T-helper 1 cell treated with Interleukin-12 subunit alpha and Interleukin-12 subunit beta and Interleukin-4 antibody, amounts not matched to agents 30 μg/mL and 1 μg/mL, for 36 hours (primary cell): ENCODE measurements at regions not wholly inside any gene's neighbourhood (a gene's known extent, or its start where the extent isn't known, plus 50 kb on each side); places are given as distances from the start of the nearest gene placed in this dataset.

ENCODE experiments used
- H3K27ac Mint-ChIP-seq: one replicate; pipeline ENCODE4 v1.8.0; 2021; ENCODE audit warnings: mild to moderate bottlenecking, mixed read lengths
- H3K27me3 Mint-ChIP-seq: one replicate; pipeline ENCODE4 v1.8.0; 2021; ENCODE audit warnings: low read depth, mixed read lengths
- H3K36me3 Mint-ChIP-seq: one replicate; pipeline ENCODE4 v1.8.0; 2021; ENCODE audit warnings: low read depth, mixed read lengths
- H3K4me1 Mint-ChIP-seq: one replicate; pipeline ENCODE4 v1.8.0; 2021; ENCODE audit warnings: low read depth, mixed read lengths
- H3K4me3 Mint-ChIP-seq: one replicate; pipeline ENCODE4 v1.8.0; 2021; ENCODE audit warnings: mild to moderate bottlenecking, moderate library complexity, mixed read lengths
- H3K9me3 Mint-ChIP-seq: one replicate; pipeline ENCODE4 v1.8.0; 2021; ENCODE audit warnings: mixed read lengths

- Mint-ChIP-seq H3K27me3 (no peaks in the 10 kb centered on the region), H3K27ac (no peak overlapping the region), H3K4me3 (no peak overlapping the region), H3K36me3 (no peaks in the 10 kb centered on the region), H3K4me1 (no peaks in the 10 kb centered on the region), H3K9me3 (peaks cover 4% of the 10 kb centered on the region)
Measured at GRCh38 chr16:51326131-51326856, 175.2 kb upstream of the SALL1 start.

GRCh38 chr16:51321251-51321650 lies 170.2 kb upstream of the SALL1 start:
- H3K36me3 Mint-ChIP-seq, result no peaks in the 10 kb centered on the region
- no peak overlapping the region for H3K27ac Mint-ChIP-seq
- H3K27me3 Mint-ChIP-seq, result no peaks in the 10 kb centered on the region
- H3K9me3 Mint-ChIP-seq, result peaks cover 3% of the 10 kb centered on the region
- no peak overlapping the region for H3K4me3 Mint-ChIP-seq
- H3K4me1 Mint-ChIP-seq, result no peaks in the 10 kb centered on the region

GRCh38 chr16:51317575-51317974 lies 166.5 kb upstream of the SALL1 start:
- H3K4me1 Mint-ChIP-seq, result no peaks in the 10 kb centered on the region
- no peaks in the 10 kb centered on the region for H3K27me3 Mint-ChIP-seq
- H3K27ac Mint-ChIP-seq, result no peak overlapping the region
- peaks cover 7% of the 10 kb centered on the region for H3K9me3 Mint-ChIP-seq
- H3K4me3 Mint-ChIP-seq, result no peak overlapping the region
- H3K36me3 Mint-ChIP-seq, result no peaks in the 10 kb centered on the region

GRCh38 chr16:51313198-51313597 lies 162.1 kb upstream of the SALL1 start:
- H3K4me1 Mint-ChIP-seq, result no peaks in the 10 kb centered on the region
- H3K36me3 Mint-ChIP-seq, result no peaks in the 10 kb centered on the region
- no peak overlapping the region for H3K4me3 Mint-ChIP-seq
- H3K9me3 Mint-ChIP-seq, result peaks cover 8% of the 10 kb centered on the region
- no peaks in the 10 kb centered on the region for H3K27me3 Mint-ChIP-seq
- H3K27ac Mint-ChIP-seq, result no peak overlapping the region

- Mint-ChIP-seq H3K36me3 (no peaks in the 10 kb centered on the region), H3K27ac (no peak overlapping the region), H3K9me3 (peaks cover 10% of the 10 kb centered on the region)
Measured at GRCh38 chr16:51312363-51313150, 161.5 kb upstream of the SALL1 start.

GRCh38 chr16:51310159-51310558 lies 159.1 kb upstream of the SALL1 start:
- H3K4me1 Mint-ChIP-seq, result no peaks in the 10 kb centered on the region
- no peaks in the 10 kb centered on the region for H3K27me3 Mint-ChIP-seq
- H3K4me3 Mint-ChIP-seq, result no peak overlapping the region
- H3K36me3 Mint-ChIP-seq, result no peaks in the 10 kb centered on the region
- H3K27ac Mint-ChIP-seq, result no peak overlapping the region
- H3K9me3 Mint-ChIP-seq, result peaks cover 13% of the 10 kb centered on the region

More at GRCh38 chr16:51312363-51313150, 161.5 kb upstream of the SALL1 start:
- Mint-ChIP-seq H3K4me3 (no peak overlapping the region), H3K27me3 (no peaks in the 10 kb centered on the region), H3K4me1 (no peaks in the 10 kb centered on the region)

GRCh38 chr16:51306886-51307595 lies 156.0 kb upstream of the SALL1 start:
- Mint-ChIP-seq H3K4me3 (no peak overlapping the region), H3K27ac (no peak overlapping the region), H3K4me1 (no peaks in the 10 kb centered on the region), H3K36me3 (no peaks in the 10 kb centered on the region), H3K27me3 (no peaks in the 10 kb centered on the region), H3K9me3 (peaks cover 17% of the 10 kb centered on the region)

GRCh38 chr16:51306116-51306515 lies 155.0 kb upstream of the SALL1 start:
- H3K9me3 Mint-ChIP-seq, result peaks cover 17% of the 10 kb centered on the region
- H3K4me3 Mint-ChIP-seq, result no peak overlapping the region
- H3K36me3 Mint-ChIP-seq, result no peaks in the 10 kb centered on the region
- H3K4me1 Mint-ChIP-seq, result no peaks in the 10 kb centered on the region
- no peaks in the 10 kb centered on the region for H3K27me3 Mint-ChIP-seq
- H3K27ac Mint-ChIP-seq, result no peak overlapping the region

GRCh38 chr16:51305337-51305736 lies 154.3 kb upstream of the SALL1 start:
- H3K4me1 Mint-ChIP-seq, result no peaks in the 10 kb centered on the region
- no peaks in the 10 kb centered on the region for H3K36me3 Mint-ChIP-seq
- H3K27ac Mint-ChIP-seq, result no peak overlapping the region
- peaks cover 17% of the 10 kb centered on the region for H3K9me3 Mint-ChIP-seq
- no peaks in the 10 kb centered on the region for H3K27me3 Mint-ChIP-seq
- H3K4me3 Mint-ChIP-seq, result no peak overlapping the region

GRCh38 chr16:51302042-51302441 lies 151.0 kb upstream of the SALL1 start:
- Mint-ChIP-seq H3K4me1 (no peaks in the 10 kb centered on the region), H3K4me3 (no peak overlapping the region), H3K27me3 (no peaks in the 10 kb centered on the region), H3K36me3 (no peaks in the 10 kb centered on the region), H3K27ac (no peak overlapping the region), H3K9me3 (peaks cover 16% of the 10 kb centered on the region)

- no peaks in the 10 kb centered on the region for H3K4me1 Mint-ChIP-seq
- peaks cover 12% of the 10 kb centered on the region for H3K9me3 Mint-ChIP-seq
- H3K4me3 Mint-ChIP-seq, result no peak overlapping the region
- no peak overlapping the region for H3K27ac Mint-ChIP-seq
- no peaks in the 10 kb centered on the region for H3K36me3 Mint-ChIP-seq
- H3K27me3 Mint-ChIP-seq, result no peaks in the 10 kb centered on the region
Measured at GRCh38 chr16:51298800-51299199, 147.7 kb upstream of the SALL1 start.

- no peak overlapping the region for H3K27ac Mint-ChIP-seq
- no peaks in the 10 kb centered on the region for H3K27me3 Mint-ChIP-seq
- H3K4me1 Mint-ChIP-seq, result no peaks in the 10 kb centered on the region
- H3K4me3 Mint-ChIP-seq, result no peak overlapping the region
- H3K9me3 Mint-ChIP-seq, result no peaks in the 10 kb centered on the region
- no peaks in the 10 kb centered on the region for H3K36me3 Mint-ChIP-seq
Measured at GRCh38 chr16:51290442-51291285, 139.6 kb upstream of the SALL1 start.

- H3K36me3 Mint-ChIP-seq, result no peaks in the 10 kb centered on the region
Measured at GRCh38 chr16:51289336-51289735, 138.3 kb upstream of the SALL1 start.

GRCh38 chr16:51287121-51287755 lies 136.2 kb upstream of the SALL1 start:
- H3K4me1 Mint-ChIP-seq, result no peaks in the 10 kb centered on the region
- no peak overlapping the region for H3K27ac Mint-ChIP-seq
- no peaks in the 10 kb centered on the region for H3K9me3 Mint-ChIP-seq
- H3K4me3 Mint-ChIP-seq, result no peak overlapping the region
- no peaks in the 10 kb centered on the region for H3K27me3 Mint-ChIP-seq
- H3K36me3 Mint-ChIP-seq, result no peaks in the 10 kb centered on the region

More at GRCh38 chr16:51289336-51289735, 138.3 kb upstream of the SALL1 start:
- H3K27ac Mint-ChIP-seq, result no peak overlapping the region
- H3K4me1 Mint-ChIP-seq, result no peaks in the 10 kb centered on the region
- H3K9me3 Mint-ChIP-seq, result no peaks in the 10 kb centered on the region
- no peaks in the 10 kb centered on the region for H3K27me3 Mint-ChIP-seq
- H3K4me3 Mint-ChIP-seq, result no peak overlapping the region
